NB4 (cell line): ENCODE measurements at regions not wholly inside any gene's neighbourhood (a gene's known extent, or its start where the extent isn't known, plus 50 kb on each side); places are given as distances from the start of the nearest gene placed in this dataset.

ENCODE experiments used
- MYC ChIP-seq: IDR thresholded peaks from 2 replicates; pipeline ENCODE4 v1.6.1; 2011; ENCODE audit warnings: low read depth, low read length
- POLR2A ChIP-seq: IDR thresholded peaks from 2 replicates; pipeline ENCODE4 v1.6.1; 2011; ENCODE audit warnings: mild to moderate bottlenecking; ENCODE audit not compliant: insufficient read length; ENCODE audit errors: extremely low read depth
- TF ChIP-seq, protein P1 (sequence below): IDR thresholded peaks from one replicate; pipeline ENCODE4 v1.5.1; 2012; ENCODE audit warnings: low read depth, low read length
- TF ChIP-seq, protein P2 (sequence below): IDR thresholded peaks from 2 replicates; pipeline ENCODE4 v1.6.1; 2011; ENCODE audit warnings: low read depth, low read length

- no peak for TF ChIP-seq MYC
- TF ChIP-seq, protein P1, sequence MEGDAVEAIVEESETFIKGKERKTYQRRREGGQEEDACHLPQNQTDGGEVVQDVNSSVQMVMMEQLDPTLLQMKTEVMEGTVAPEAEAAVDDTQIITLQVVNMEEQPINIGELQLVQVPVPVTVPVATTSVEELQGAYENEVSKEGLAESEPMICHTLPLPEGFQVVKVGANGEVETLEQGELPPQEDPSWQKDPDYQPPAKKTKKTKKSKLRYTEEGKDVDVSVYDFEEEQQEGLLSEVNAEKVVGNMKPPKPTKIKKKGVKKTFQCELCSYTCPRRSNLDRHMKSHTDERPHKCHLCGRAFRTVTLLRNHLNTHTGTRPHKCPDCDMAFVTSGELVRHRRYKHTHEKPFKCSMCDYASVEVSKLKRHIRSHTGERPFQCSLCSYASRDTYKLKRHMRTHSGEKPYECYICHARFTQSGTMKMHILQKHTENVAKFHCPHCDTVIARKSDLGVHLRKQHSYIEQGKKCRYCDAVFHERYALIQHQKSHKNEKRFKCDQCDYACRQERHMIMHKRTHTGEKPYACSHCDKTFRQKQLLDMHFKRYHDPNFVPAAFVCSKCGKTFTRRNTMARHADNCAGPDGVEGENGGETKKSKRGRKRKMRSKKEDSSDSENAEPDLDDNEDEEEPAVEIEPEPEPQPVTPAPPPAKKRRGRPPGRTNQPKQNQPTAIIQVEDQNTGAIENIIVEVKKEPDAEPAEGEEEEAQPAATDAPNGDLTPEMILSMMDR, result no peak
- TF ChIP-seq, protein P2, sequence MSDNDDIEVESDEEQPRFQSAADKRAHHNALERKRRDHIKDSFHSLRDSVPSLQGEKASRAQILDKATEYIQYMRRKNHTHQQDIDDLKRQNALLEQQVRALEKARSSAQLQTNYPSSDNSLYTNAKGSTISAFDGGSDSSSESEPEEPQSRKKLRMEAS, result no peak
- TF ChIP-seq POLR2A, result no peak
These were observed 447.4 kb downstream of the SLC16A7 start for GRCh38 chr12:60043236-60043635.
